ENCODE measurements at regions not wholly inside any gene's neighbourhood (a gene's known extent, or its start where the extent isn't known, plus 50 kb on each side); places are given as distances from the start of the nearest gene placed in this dataset.

GRCh38 chr3:59126446-59126845, 76.6 kb upstream of the CFAP20DC start:
- H3K9me3 ChIP-seq (ENCODE audit: severe bottlenecking) = no peaks in the 10 kb centered on the region
- no peak for DNase-seq (ENCODE audit: low spot score)
- peaks cover 3% of the 10 kb centered on the region for H3K4me1 ChIP-seq (ENCODE audit: insufficient read depth, poor library complexity, severe bottlenecking)
- H3K4me3 ChIP-seq (ENCODE audit: severe bottlenecking) = no peak overlapping the region
- H3K36me3 ChIP-seq (ENCODE audit: low read depth) = no peaks in the 10 kb centered on the region
- ATAC-seq (ENCODE audit: low read depth) = no peak
- TF ChIP-seq CTCF (IDR thresholded peaks at IDR 0.05; ENCODE audit: poor library complexity, severe bottlenecking) = no peak
- H3K27me3 ChIP-seq (ENCODE audit: insufficient read depth, poor library complexity, severe bottlenecking) = no peaks in the 10 kb centered on the region
- H3K27ac ChIP-seq (ENCODE audit: poor library complexity, severe bottlenecking) = no peak overlapping the region

- Histone ChIP-seq H3K27ac (ENCODE audit: poor library complexity, severe bottlenecking) (no peak overlapping the region), H3K27me3 (ENCODE audit: insufficient read depth, poor library complexity, severe bottlenecking) (no peaks in the 10 kb centered on the region), H3K4me1 (ENCODE audit: insufficient read depth, poor library complexity, severe bottlenecking) (no peaks in the 10 kb centered on the region), H3K4me3 (ENCODE audit: severe bottlenecking) (no peak overlapping the region), H3K9me3 (ENCODE audit: severe bottlenecking) (no peaks in the 10 kb centered on the region), H3K36me3 (ENCODE audit: low read depth) (no peaks in the 10 kb centered on the region)
- no peak for ATAC-seq (ENCODE audit: low read depth)
- no peak for DNase-seq (ENCODE audit: low spot score)
- no peak for TF ChIP-seq CTCF (IDR thresholded peaks at IDR 0.05; ENCODE audit: poor library complexity, severe bottlenecking)
These were observed 71.7 kb upstream of the CFAP20DC start for GRCh38 chr3:59121346-59122144.

GRCh38 chr3:59118928-59119327, 69.1 kb upstream of the CFAP20DC start:
- DNase-seq (ENCODE audit: low spot score) (no peak), ATAC-seq (ENCODE audit: low read depth) (no peak)
- H3K9me3 ChIP-seq (ENCODE audit: severe bottlenecking) = no peaks in the 10 kb centered on the region
- H3K36me3 ChIP-seq (ENCODE audit: low read depth) = no peaks in the 10 kb centered on the region
- H3K27ac ChIP-seq (ENCODE audit: poor library complexity, severe bottlenecking) = no peak overlapping the region
- no peak overlapping the region for H3K4me3 ChIP-seq (ENCODE audit: severe bottlenecking)
- H3K4me1 ChIP-seq (ENCODE audit: insufficient read depth, poor library complexity, severe bottlenecking) = peaks cover 10% of the 10 kb centered on the region
- no peak for TF ChIP-seq CTCF (IDR thresholded peaks at IDR 0.05; ENCODE audit: poor library complexity, severe bottlenecking)
- H3K27me3 ChIP-seq (ENCODE audit: insufficient read depth, poor library complexity, severe bottlenecking) = no peaks in the 10 kb centered on the region

- Histone ChIP-seq H3K9me3 (ENCODE audit: severe bottlenecking) (no peaks in the 10 kb centered on the region), H3K27me3 (ENCODE audit: insufficient read depth, poor library complexity, severe bottlenecking) (no peaks in the 10 kb centered on the region), H3K27ac (ENCODE audit: poor library complexity, severe bottlenecking) (no peak overlapping the region), H3K4me1 (ENCODE audit: insufficient read depth, poor library complexity, severe bottlenecking) (peaks cover 10% of the 10 kb centered on the region), H3K36me3 (ENCODE audit: low read depth) (no peaks in the 10 kb centered on the region), H3K4me3 (ENCODE audit: severe bottlenecking) (no peak overlapping the region)
- DNase-seq (ENCODE audit: low spot score) (no peak), ATAC-seq (ENCODE audit: low read depth) (no peak)
- TF ChIP-seq CTCF (IDR thresholded peaks at IDR 0.05; ENCODE audit: poor library complexity, severe bottlenecking) = no peak
These were observed 67.6 kb upstream of the CFAP20DC start for GRCh38 chr3:59117396-59117795.

GRCh38 chr3:59116233-59116537, 66.4 kb upstream of the CFAP20DC start:
- ATAC-seq (ENCODE audit: low read depth) (no peak), DNase-seq (ENCODE audit: low spot score) (no peak)
- Histone ChIP-seq H3K27ac (ENCODE audit: poor library complexity, severe bottlenecking) (no peak overlapping the region), H3K36me3 (ENCODE audit: low read depth) (no peaks in the 10 kb centered on the region), H3K9me3 (ENCODE audit: severe bottlenecking) (no peaks in the 10 kb centered on the region), H3K27me3 (ENCODE audit: insufficient read depth, poor library complexity, severe bottlenecking) (no peaks in the 10 kb centered on the region), H3K4me3 (ENCODE audit: severe bottlenecking) (no peak overlapping the region), H3K4me1 (ENCODE audit: insufficient read depth, poor library complexity, severe bottlenecking) (peaks cover 10% of the 10 kb centered on the region)
- no peak for TF ChIP-seq CTCF (IDR thresholded peaks at IDR 0.05; ENCODE audit: poor library complexity, severe bottlenecking)

Measured in RWPE2 (cell line).